Ascending aorta (tissue), 2 donors: ENCODE measurements at regions not wholly inside any gene's neighbourhood (a gene's known extent, or its start where the extent isn't known, plus 50 kb on each side); places are given as distances from the start of the nearest gene placed in this dataset.

Experiments
- DNase-seq, 2 donors: peaks; one replicate each; pipeline ENCODE4 v3.0.0-alpha.2; 2019; ENCODE audit warnings: low spot score in 2 of 2
- H3K27ac ChIP-seq, 2 donors: fragments of 200-600 bp; sonication (generic); one replicate each; pipeline ENCODE4 v1.5.1; 2016 to 2017; ENCODE audit warnings: mild to moderate bottlenecking in 1 of 2
- H3K27me3 ChIP-seq: fragments of 200-600 bp; sonication (generic); one replicate; pipeline ENCODE4 v1.5.1; 2017
- H3K36me3 ChIP-seq, 2 donors: fragments of 200-600 bp; sonication (generic); one replicate each; pipeline ENCODE4 v1.5.1; 2016
- H3K4me1 ChIP-seq, 2 donors: fragments of 200-600 bp; sonication (generic); one replicate each; pipeline ENCODE4 v1.5.1; 2016 to 2017; ENCODE audit warnings: mild to moderate bottlenecking in 1 of 2
- H3K4me3 ChIP-seq, 2 donors: fragments of 200-600 bp; sonication (generic); one replicate each; pipeline ENCODE4 v1.5.1; 2016 to 2017; ENCODE audit warnings: mild to moderate bottlenecking in 1 of 2
- H3K9me3 ChIP-seq, 2 donors: fragments of 200-600 bp; sonication (generic); one replicate each; pipeline ENCODE4 v1.5.1; 2016
- intact Hi-C: fragments of 100-400 bp; cut with DNase I; formaldehyde crosslinking; loops from one replicate; pipeline ENCODE4 v1.15.1; 2023
- TF ChIP-seq, protein P1 (sequence below), 3 experiments: fragments of 200-600 bp in 2 of 3; fragments of 450-650 bp in 1 of 3; sonication (generic) in 2 of 3; IDR thresholded peaks; one replicate each; pipeline ENCODE4 v1.5.1; 2016 to 2019; ENCODE audit warnings: antibody characterized with exemption in 3 of 3, mild to moderate bottlenecking in 1 of 3, moderate library complexity in 1 of 3

DNA sequence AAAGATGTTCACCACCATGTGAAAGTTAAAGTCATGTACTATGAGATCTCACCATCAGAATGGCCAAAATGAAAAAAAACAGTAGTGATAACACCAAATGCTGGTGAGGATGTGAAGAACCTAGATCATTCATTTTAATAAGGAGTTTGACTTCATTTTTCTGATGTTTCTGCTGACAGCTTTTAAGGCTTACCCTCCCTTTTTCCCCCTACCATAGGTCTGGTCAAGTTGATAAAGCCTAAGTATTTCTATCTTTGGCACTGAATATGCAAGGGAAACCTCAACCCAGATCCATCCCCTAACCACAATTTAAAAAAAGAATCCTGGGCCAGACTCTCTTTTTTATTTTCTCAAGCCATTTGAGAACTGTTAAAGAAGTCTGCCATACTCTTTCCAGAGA is 689.6 kb upstream of the FOXG1 start:
- Histone ChIP-seq H3K4me1 (no peaks in the 10 kb centered on the region), H3K27ac (no peak overlapping the region), H3K9me3 (no peaks in the 10 kb centered on the region), H3K36me3 (no peaks in the 10 kb centered on the region), H3K4me3 (no peak overlapping the region), H3K27me3 (no peaks in the 10 kb centered on the region)
- TF ChIP-seq, protein P1, sequence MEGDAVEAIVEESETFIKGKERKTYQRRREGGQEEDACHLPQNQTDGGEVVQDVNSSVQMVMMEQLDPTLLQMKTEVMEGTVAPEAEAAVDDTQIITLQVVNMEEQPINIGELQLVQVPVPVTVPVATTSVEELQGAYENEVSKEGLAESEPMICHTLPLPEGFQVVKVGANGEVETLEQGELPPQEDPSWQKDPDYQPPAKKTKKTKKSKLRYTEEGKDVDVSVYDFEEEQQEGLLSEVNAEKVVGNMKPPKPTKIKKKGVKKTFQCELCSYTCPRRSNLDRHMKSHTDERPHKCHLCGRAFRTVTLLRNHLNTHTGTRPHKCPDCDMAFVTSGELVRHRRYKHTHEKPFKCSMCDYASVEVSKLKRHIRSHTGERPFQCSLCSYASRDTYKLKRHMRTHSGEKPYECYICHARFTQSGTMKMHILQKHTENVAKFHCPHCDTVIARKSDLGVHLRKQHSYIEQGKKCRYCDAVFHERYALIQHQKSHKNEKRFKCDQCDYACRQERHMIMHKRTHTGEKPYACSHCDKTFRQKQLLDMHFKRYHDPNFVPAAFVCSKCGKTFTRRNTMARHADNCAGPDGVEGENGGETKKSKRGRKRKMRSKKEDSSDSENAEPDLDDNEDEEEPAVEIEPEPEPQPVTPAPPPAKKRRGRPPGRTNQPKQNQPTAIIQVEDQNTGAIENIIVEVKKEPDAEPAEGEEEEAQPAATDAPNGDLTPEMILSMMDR (IDR thresholded peaks at IDR 0.05) = no peak
- intact Hi-C loops = no loop called here
- DNase-seq = no peak

DNA sequence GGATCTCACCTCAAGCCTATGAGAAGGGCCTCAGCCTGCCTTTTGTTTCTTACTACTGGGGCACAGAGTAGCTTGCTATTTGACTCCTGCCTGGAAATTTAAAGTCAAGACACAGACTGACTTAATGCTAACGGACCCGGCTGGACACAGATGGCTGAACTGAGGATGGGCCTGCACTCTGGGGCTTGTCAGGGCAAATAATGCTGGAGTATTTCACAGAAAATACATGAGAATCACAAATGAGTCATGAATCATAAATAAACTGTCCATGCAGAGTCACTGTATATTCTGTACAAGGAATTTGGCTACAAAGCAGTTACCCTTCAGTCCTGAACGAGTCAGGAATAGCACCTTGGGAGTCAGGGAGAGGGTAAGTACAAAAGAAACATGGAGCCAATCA is 683.2 kb upstream of the FOXG1 start:
- Histone ChIP-seq H3K4me1 (no peaks in the 10 kb centered on the region), H3K9me3 (no peaks in the 10 kb centered on the region), H3K4me3 (no peak overlapping the region), H3K27me3 (no peaks in the 10 kb centered on the region), H3K36me3 (no peaks in the 10 kb centered on the region), H3K27ac (no peak overlapping the region)
- TF ChIP-seq, protein P1 (IDR thresholded peaks at IDR 0.05) = no peak
- intact Hi-C loops = no loop called here
- no peak for DNase-seq

DNA sequence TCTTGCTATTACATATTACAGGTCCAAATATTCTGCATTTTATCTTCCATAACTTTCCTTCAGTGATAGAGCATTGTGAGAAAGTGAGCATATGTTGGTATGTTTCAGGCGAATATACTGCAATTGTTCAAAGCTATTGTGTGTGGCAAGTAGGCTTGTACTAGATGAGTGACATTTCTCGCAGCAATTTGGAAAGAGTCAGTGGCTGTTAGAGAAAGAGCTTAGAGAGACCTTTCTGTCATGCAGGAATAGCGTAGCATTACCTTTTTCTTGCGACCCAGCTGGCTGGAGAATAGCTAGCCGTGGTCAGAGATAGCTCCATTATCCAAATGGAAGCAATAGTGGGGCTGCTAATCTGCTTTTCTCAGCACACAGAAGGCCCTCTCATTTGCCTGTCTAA is 678.5 kb upstream of the FOXG1 start:
- no peaks in the 10 kb centered on the region for H3K36me3 ChIP-seq
- no peaks in the 10 kb centered on the region for H3K27me3 ChIP-seq
- no peaks in the 10 kb centered on the region for H3K4me1 ChIP-seq
- DNase-seq = no peak
- intact Hi-C loops = no loop called here
- H3K27ac ChIP-seq = no peak overlapping the region
- no peaks in the 10 kb centered on the region for H3K9me3 ChIP-seq
- H3K4me3 ChIP-seq = no peak overlapping the region
- TF ChIP-seq, protein P1 (IDR thresholded peaks at IDR 0.05) = no peak

DNA sequence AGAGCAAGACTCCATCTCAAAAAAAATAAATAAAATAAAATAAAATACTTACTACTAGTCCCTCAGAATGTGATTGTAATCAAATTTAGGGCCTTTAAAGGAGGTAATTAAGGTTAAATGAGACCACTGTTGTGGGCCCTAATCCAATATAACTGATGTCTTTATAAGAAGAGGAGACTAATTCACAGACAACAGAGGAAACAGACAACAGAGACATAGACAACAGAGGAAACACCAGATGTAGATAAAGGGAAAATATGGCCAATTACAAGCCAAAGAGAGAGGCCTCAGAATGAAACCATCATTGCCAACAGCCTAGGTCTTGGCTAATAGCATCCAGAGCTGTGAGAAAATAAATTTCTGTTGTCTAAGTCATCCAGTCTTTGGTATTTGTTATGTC is 669.0 kb upstream of the FOXG1 start:
- intact Hi-C loops = no loop called here
- Histone ChIP-seq H3K27ac (no peak overlapping the region), H3K4me3 (no peak overlapping the region), H3K4me1 (no peaks in the 10 kb centered on the region), H3K36me3 (no peaks in the 10 kb centered on the region), H3K27me3 (no peaks in the 10 kb centered on the region), H3K9me3 (no peaks in the 10 kb centered on the region)
- no peak for DNase-seq
- TF ChIP-seq, protein P1 (IDR thresholded peaks at IDR 0.05) = no peak

DNA sequence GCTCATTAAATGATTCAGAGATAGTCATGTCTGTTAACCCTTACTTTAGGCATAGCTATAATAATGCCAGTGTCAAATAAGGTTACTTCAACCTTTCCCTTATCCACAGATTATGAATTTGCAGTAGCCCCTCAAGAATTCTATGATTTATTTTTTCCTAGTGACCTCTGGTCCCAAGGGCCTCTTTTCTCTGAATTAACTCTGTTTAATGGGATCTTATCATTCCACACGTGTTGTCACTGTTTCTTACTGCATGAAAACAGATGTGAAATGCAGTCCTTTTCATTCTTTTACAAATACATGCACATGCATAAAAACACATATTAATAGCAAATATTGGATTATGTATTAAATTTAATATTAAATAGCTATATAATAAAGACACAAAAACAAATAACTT is 667.7 kb upstream of the FOXG1 start:
- Histone ChIP-seq H3K4me3 (no peak overlapping the region), H3K27me3 (no peaks in the 10 kb centered on the region), H3K4me1 (no peaks in the 10 kb centered on the region), H3K27ac (no peak overlapping the region), H3K36me3 (no peaks in the 10 kb centered on the region), H3K9me3 (no peaks in the 10 kb centered on the region)
- no peak for DNase-seq
- intact Hi-C loops = no loop called here
- TF ChIP-seq, protein P1 (IDR thresholded peaks at IDR 0.05) = no peak

DNA sequence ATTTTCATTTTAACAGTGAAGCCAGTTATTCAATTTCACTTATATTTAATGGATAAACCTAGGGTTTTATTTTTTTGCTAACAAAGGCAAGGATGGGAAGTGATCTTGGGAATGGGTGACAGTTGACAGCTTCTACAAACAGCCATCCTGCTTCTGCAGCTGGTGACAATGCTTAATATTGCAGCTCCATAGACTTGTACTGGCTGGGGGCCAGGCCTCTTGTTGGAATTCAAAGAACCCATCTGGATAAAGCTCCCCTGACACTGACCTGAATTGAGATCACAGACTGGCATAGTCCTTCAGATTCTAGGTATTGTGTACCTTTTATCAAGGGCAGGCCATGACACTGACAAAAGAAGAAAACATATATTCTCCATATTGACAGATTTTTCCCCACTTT is 664.6 kb upstream of the FOXG1 start:
- no peak for DNase-seq
- H3K36me3 ChIP-seq = no peaks in the 10 kb centered on the region
- H3K4me3 ChIP-seq = no peak overlapping the region
- H3K27ac ChIP-seq = no peak overlapping the region
- TF ChIP-seq, protein P1 (IDR thresholded peaks at IDR 0.05) = no peak
- H3K27me3 ChIP-seq = no peaks in the 10 kb centered on the region
- no peaks in the 10 kb centered on the region for H3K9me3 ChIP-seq
- intact Hi-C loops = no loop called here
- H3K4me1 ChIP-seq = no peaks in the 10 kb centered on the region
